ENCODE measurements at regions not wholly inside any gene's neighbourhood (a gene's known extent, or its start where the extent isn't known, plus 50 kb on each side); places are given as distances from the start of the nearest gene placed in this dataset.

DNA sequence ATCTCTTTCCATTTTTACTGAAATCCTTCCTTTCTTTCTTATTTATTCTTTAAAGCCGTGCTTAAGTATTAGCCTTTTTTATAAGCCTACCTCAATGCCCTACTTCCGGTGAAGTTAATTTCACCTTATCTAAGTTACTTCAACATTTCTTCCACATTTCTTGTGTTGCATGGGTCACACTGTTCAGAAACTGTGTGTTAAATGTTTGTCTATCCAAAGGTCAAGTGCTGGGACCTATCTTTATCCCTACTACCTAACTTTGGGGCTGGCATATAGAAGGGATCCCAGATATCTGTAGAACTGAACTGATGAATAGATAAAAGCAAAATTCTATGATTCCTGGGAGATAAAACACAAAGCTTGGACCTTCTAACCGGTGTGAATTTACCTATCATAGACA, 332.3 kb upstream of the SATB1 start:
- no peaks in the 10 kb centered on the region for H3K79me2 ChIP-seq (ENCODE audit: insufficient read depth, low read length)
- H4K20me1 ChIP-seq (ENCODE audit: insufficient read depth, low read length) = no peaks in the 10 kb centered on the region
- H3K9me3 ChIP-seq (ENCODE audit: low read depth, low read length) = no peaks in the 10 kb centered on the region
- H3K4me3 ChIP-seq (ENCODE audit: insufficient read depth, low read length) = no peak overlapping the region
- no peaks in the 10 kb centered on the region for H3K4me1 ChIP-seq (ENCODE audit: insufficient read depth, low read length)
- no peaks in the 10 kb centered on the region for H3K36me3 ChIP-seq (ENCODE audit: insufficient read depth, low read length)
- no peak overlapping the region for H3K4me2 ChIP-seq (ENCODE audit: insufficient read depth, low read length)
- TF ChIP-seq, protein P1, sequence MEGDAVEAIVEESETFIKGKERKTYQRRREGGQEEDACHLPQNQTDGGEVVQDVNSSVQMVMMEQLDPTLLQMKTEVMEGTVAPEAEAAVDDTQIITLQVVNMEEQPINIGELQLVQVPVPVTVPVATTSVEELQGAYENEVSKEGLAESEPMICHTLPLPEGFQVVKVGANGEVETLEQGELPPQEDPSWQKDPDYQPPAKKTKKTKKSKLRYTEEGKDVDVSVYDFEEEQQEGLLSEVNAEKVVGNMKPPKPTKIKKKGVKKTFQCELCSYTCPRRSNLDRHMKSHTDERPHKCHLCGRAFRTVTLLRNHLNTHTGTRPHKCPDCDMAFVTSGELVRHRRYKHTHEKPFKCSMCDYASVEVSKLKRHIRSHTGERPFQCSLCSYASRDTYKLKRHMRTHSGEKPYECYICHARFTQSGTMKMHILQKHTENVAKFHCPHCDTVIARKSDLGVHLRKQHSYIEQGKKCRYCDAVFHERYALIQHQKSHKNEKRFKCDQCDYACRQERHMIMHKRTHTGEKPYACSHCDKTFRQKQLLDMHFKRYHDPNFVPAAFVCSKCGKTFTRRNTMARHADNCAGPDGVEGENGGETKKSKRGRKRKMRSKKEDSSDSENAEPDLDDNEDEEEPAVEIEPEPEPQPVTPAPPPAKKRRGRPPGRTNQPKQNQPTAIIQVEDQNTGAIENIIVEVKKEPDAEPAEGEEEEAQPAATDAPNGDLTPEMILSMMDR (IDR thresholded peaks at IDR 0.05; ENCODE audit: extremely low read depth, low read depth, low read length) = no peak
- H2AFZ ChIP-seq (ENCODE audit: low read length) = no peak overlapping the region
- no peak for DNase-seq (ENCODE audit: insufficient read length, low spot score, missing footprints)
- no peaks in the 10 kb centered on the region for H3K27me3 ChIP-seq (ENCODE audit: insufficient read depth, low read length)
- H3K27ac ChIP-seq (ENCODE audit: low read depth, low read length) = no peak overlapping the region

DNA sequence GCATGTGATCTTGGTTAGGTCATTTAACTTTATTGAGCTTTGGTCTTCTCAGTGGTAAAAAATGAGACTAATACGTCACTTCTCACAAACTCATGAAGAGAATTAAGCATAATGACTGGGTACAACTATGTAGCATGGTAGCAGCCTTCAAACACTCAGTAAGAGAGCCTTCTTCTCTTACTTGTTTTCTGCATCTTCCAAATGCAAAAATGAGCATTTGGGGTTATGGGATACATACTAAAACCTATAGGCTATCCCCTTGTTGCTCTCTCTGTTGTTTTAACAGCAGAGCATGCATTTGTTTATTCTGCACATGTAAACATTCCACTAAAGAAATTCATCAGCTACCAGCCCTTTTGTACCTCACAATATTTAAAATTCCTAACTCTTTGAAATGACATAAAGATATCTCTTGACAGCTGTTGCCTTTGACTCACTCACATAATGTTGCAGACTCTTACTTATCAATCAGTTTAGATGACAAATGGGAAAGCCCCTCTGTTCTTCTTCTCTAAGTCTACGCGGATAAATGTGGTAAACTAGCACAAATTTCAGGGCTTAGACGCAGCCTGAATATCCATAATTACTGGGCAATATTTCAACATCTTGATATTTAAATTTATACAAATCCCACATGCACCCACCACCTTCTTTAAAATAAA, 327.3 kb upstream of the SATB1 start:
- Histone ChIP-seq H2AFZ (ENCODE audit: low read length) (no peak overlapping the region), H3K4me1 (ENCODE audit: insufficient read depth, low read length) (no peaks in the 10 kb centered on the region), H3K27me3 (ENCODE audit: insufficient read depth, low read length) (no peaks in the 10 kb centered on the region), H4K20me1 (ENCODE audit: insufficient read depth, low read length) (no peaks in the 10 kb centered on the region), H3K79me2 (ENCODE audit: insufficient read depth, low read length) (no peaks in the 10 kb centered on the region), H3K4me3 (ENCODE audit: insufficient read depth, low read length) (no peak overlapping the region), H3K27ac (ENCODE audit: low read depth, low read length) (no peak overlapping the region), H3K9me3 (ENCODE audit: low read depth, low read length) (peaks cover 2% of the 10 kb centered on the region), H3K36me3 (ENCODE audit: insufficient read depth, low read length) (no peaks in the 10 kb centered on the region), H3K4me2 (ENCODE audit: insufficient read depth, low read length) (no peak overlapping the region)
- DNase-seq (ENCODE audit: insufficient read length, low spot score, missing footprints) = no peak
- TF ChIP-seq, protein P1 (IDR thresholded peaks at IDR 0.05; ENCODE audit: extremely low read depth, low read depth, low read length) = no peak

DNA sequence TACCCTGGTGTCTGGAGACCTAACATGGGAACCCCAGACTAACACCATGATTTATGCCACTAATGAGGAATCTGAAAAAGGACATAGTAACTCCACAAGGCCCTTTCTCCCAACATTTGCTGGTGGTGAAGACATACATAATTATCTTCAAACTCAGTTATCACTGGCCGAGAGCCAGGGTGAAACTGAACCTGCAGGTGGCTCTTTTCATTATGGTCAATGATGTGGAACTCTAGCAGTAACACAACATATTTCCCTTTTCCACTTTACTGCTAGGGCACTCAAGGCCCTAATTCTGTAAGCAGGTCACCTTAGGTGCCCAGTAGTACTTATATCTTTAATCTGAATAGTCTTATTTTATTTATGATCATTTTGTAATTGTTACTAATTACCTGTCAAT, 326.4 kb upstream of the SATB1 start:
- Histone ChIP-seq H3K27me3 (ENCODE audit: insufficient read depth, low read length) (no peaks in the 10 kb centered on the region), H3K27ac (ENCODE audit: low read depth, low read length) (no peak overlapping the region), H3K9me3 (ENCODE audit: low read depth, low read length) (peaks cover 2% of the 10 kb centered on the region), H4K20me1 (ENCODE audit: insufficient read depth, low read length) (no peaks in the 10 kb centered on the region), H3K36me3 (ENCODE audit: insufficient read depth, low read length) (no peaks in the 10 kb centered on the region), H3K4me2 (ENCODE audit: insufficient read depth, low read length) (no peak overlapping the region), H3K4me3 (ENCODE audit: insufficient read depth, low read length) (no peak overlapping the region), H2AFZ (ENCODE audit: low read length) (no peak overlapping the region), H3K4me1 (ENCODE audit: insufficient read depth, low read length) (no peaks in the 10 kb centered on the region), H3K79me2 (ENCODE audit: insufficient read depth, low read length) (no peaks in the 10 kb centered on the region)
- no peak for DNase-seq (ENCODE audit: insufficient read length, low spot score, missing footprints)
- TF ChIP-seq, protein P1 (IDR thresholded peaks at IDR 0.05; ENCODE audit: extremely low read depth, low read depth, low read length) = no peak

DNA sequence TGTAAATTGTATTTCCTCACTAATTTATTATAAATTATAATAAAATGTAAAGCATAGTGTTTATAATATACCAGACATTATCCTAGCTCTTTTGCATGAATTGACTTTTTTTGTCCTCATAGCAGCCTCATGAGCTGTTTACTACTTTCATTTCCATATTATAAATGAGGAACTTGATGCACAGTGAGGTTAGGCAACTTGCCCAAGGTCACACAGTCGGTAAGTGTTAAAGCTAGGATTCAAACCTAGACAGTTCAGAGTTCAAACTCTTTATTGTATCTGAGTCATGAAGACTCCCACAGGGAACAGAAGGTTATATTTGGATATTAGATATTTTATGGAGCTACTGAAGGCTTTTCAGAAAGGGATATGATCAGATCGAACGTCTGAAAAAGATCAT, 322.2 kb upstream of the SATB1 start:
- Histone ChIP-seq H3K27ac (ENCODE audit: low read depth, low read length) (no peak overlapping the region), H3K4me1 (ENCODE audit: insufficient read depth, low read length) (no peaks in the 10 kb centered on the region), H3K27me3 (ENCODE audit: insufficient read depth, low read length) (no peaks in the 10 kb centered on the region), H2AFZ (ENCODE audit: low read length) (no peak overlapping the region), H3K4me3 (ENCODE audit: insufficient read depth, low read length) (no peak overlapping the region), H4K20me1 (ENCODE audit: insufficient read depth, low read length) (no peaks in the 10 kb centered on the region), H3K4me2 (ENCODE audit: insufficient read depth, low read length) (no peak overlapping the region), H3K79me2 (ENCODE audit: insufficient read depth, low read length) (no peaks in the 10 kb centered on the region), H3K9me3 (ENCODE audit: low read depth, low read length) (peaks cover 2% of the 10 kb centered on the region), H3K36me3 (ENCODE audit: insufficient read depth, low read length) (no peaks in the 10 kb centered on the region)
- no peak for DNase-seq (ENCODE audit: insufficient read length, low spot score, missing footprints)
- TF ChIP-seq, protein P1 (IDR thresholded peaks at IDR 0.05; ENCODE audit: extremely low read depth, low read depth, low read length) = no peak

All from osteoblast (primary cell).